Spleen (tissue), 11 donors: ENCODE measurements at regions not wholly inside any gene's neighbourhood (a gene's known extent, or its start where the extent isn't known, plus 50 kb on each side); places are given as distances from the start of the nearest gene placed in this dataset.

Experiments
- DNase-seq: peaks from one replicate; pipeline ENCODE4 v3.0.0-alpha.2; 2020
- H3K27ac ChIP-seq, 8 donors: fragments of 200-600 bp; sonication (generic) in 7 of 8; 1 replicate in 4 of 8; 2 replicates in 4 of 8; pipeline versions ENCODE4 v1.5.0 to v1.8.0; 2016 to 2021; ENCODE audit warnings: inconsistent platforms in 4 of 8, mild to moderate bottlenecking in 4 of 8, moderate library complexity in 1 of 8
- H3K27me3 ChIP-seq, 7 donors: fragments of 200-600 bp; sonication (generic) in 6 of 7; replicated peaks in 1 of 7; 1 replicate in 4 of 7; 2 replicates in 3 of 7; pipeline versions ENCODE4 v1.5.0 to v1.8.0; 2016 to 2021; ENCODE audit warnings: inconsistent platforms in 3 of 7, mild to moderate bottlenecking in 1 of 7
- H3K36me3 ChIP-seq, 6 donors: fragments of 200-600 bp; sonication (generic) in 5 of 6; 1 replicate in 4 of 6; 2 replicates in 2 of 6; pipeline versions ENCODE4 v1.5.0 to v1.8.0; 2016 to 2021; ENCODE audit warnings: inconsistent platforms in 2 of 6
- H3K4me1 ChIP-seq, 6 donors: fragments of 200-600 bp; sonication (generic) in 5 of 6; 1 replicate in 3 of 6; 2 replicates in 3 of 6; pipeline versions ENCODE4 v1.5.0 to v1.8.0; 2016 to 2021; ENCODE audit warnings: inconsistent platforms in 3 of 6
- H3K4me3 ChIP-seq, 8 donors: fragments of 200-600 bp; sonication (generic) in 7 of 8; 1 replicate in 4 of 8; 2 replicates in 4 of 8; pipeline versions ENCODE4 v1.5.0 to v1.8.0; 2016 to 2021; ENCODE audit warnings: inconsistent platforms in 4 of 8, mild to moderate bottlenecking in 4 of 8, moderate library complexity in 2 of 8
- H3K9me3 ChIP-seq, 8 donors: fragments of 200-600 bp; sonication (generic) in 7 of 8; 1 replicate in 4 of 8; 2 replicates in 4 of 8; pipeline versions ENCODE4 v1.5.0 to v1.8.0; 2016 to 2021; ENCODE audit warnings: inconsistent platforms in 4 of 8
- POLR2A ChIP-seq, 3 donors: fragments of 450-650 bp; IDR thresholded peaks; one replicate each; pipeline ENCODE4 v1.5.1; 2017; ENCODE audit warnings: antibody characterized with exemption in 3 of 3, mild to moderate bottlenecking in 1 of 3
- POLR2AphosphoS5 ChIP-seq, 3 donors: sonication (generic); formaldehyde crosslinking; IDR thresholded peaks; one replicate each; pipeline ENCODE4 v1.5.1; 2017; ENCODE audit warnings: antibody characterized with exemption in 3 of 3
- WGBS, 5 donors: extraction: QIAGEN DNeasy Blood & Tissue Kit in 3 of 5; methylation state at CpG; one replicate each; pipeline versions ENCODE4 v1.1.5 to v1.1.7; 2013 to 2018; 5-methylcytosine and 5-hydroxymethylcytosine counted together
- intact Hi-C: fragments of 100-400 bp; cut with DNase I; formaldehyde crosslinking; loops from one replicate; pipeline ENCODE4 v1.15.0; 2023; ENCODE audit warnings: low total_unique reads
- TF ChIP-seq, protein P1 (sequence below), 11 experiments: fragments of 200-600 bp in 7 of 11; fragments of 450-650 bp in 4 of 11; sonication (generic) in 4 of 11; IDR thresholded peaks in 8 of 11; conservative IDR thresholded peaks in 3 of 11; 1 replicate in 7 of 11; 2 replicates in 4 of 11; pipeline versions ENCODE4 v1.4.0 to v1.8.0; 2016 to 2021; ENCODE audit warnings: antibody characterized with exemption in 11 of 11, inconsistent platforms in 4 of 11, mild to moderate bottlenecking in 1 of 11
- donor health status: healthy with polysubstance abuse.
- donor health status: DM: no; HTN: no; CAD: no; lungs with moderate emphysema.
- donor health status: DM: no; HTN: no; CAD: no.
- donor health status: Bipolar disorder and iron deficiency.
- donor health status: healthy.
- donor health status: DM: no; HTN: no; CAD: no.
- donor health status: DM: yes; HTN: yes; CAD: no.

DNA sequence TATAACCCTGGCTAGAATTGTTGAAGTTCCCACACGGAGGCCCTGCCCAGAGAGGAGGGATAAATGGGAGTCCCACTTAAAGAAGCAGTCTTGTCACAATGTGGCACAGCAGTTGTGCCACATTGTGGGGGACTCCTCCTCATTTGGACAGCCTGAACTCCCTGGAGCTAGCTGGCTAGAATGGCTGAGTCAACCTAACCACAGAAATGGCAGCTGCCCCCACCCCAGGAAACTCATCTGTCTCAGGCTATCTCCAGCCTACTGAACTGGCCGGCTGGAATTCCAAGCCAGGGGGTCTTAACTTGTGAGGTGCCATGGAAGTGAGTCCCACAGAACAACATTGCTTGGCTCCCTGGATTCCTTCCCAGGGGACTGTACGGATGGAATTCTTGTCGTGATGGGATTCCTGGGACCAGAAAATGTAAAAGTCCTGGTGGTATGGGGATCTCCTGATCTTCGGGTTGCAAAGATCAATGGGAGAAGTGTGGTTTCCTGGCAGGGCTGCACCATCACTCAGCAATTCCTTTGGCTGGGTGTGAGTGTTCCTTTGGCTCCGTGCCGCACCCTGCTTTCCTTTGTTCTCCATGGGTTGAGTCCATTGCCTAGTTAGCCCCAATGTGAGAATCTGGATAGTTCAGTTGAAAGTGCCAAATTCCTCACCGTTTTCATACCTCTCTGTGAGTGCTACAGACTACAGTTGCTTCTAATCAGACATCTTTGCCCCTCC lies 791.2 kb upstream of the FAT3 start:
- Histone ChIP-seq H3K4me1 (no peaks in the 10 kb centered on the region), H3K36me3 (no peaks in the 10 kb centered on the region), H3K27me3 (no peaks in the 10 kb centered on the region), H3K27ac (no peak overlapping the region), H3K4me3 (no peak overlapping the region), H3K9me3 (peaks cover 0 to 28% (median 7%) of the 10 kb centered on the region in 8 donors)
- DNase-seq, result no peak
- WGBS, 5 donors, result 77 to 84% (median 81%) methylated on average over 8 of the region's 8 CpGs
- intact Hi-C loops, result no loop called here
- TF ChIP-seq POLR2A (IDR thresholded peaks at IDR 0.05) (no peak), POLR2AphosphoS5 (IDR thresholded peaks at IDR 0.05) (no peak)
- TF ChIP-seq, protein P1, sequence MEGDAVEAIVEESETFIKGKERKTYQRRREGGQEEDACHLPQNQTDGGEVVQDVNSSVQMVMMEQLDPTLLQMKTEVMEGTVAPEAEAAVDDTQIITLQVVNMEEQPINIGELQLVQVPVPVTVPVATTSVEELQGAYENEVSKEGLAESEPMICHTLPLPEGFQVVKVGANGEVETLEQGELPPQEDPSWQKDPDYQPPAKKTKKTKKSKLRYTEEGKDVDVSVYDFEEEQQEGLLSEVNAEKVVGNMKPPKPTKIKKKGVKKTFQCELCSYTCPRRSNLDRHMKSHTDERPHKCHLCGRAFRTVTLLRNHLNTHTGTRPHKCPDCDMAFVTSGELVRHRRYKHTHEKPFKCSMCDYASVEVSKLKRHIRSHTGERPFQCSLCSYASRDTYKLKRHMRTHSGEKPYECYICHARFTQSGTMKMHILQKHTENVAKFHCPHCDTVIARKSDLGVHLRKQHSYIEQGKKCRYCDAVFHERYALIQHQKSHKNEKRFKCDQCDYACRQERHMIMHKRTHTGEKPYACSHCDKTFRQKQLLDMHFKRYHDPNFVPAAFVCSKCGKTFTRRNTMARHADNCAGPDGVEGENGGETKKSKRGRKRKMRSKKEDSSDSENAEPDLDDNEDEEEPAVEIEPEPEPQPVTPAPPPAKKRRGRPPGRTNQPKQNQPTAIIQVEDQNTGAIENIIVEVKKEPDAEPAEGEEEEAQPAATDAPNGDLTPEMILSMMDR (IDR thresholded peaks at IDR 0.05 in 8 of 11, conservative IDR thresholded peaks at IDR 0.05 in 3 of 11), result no peak

DNA sequence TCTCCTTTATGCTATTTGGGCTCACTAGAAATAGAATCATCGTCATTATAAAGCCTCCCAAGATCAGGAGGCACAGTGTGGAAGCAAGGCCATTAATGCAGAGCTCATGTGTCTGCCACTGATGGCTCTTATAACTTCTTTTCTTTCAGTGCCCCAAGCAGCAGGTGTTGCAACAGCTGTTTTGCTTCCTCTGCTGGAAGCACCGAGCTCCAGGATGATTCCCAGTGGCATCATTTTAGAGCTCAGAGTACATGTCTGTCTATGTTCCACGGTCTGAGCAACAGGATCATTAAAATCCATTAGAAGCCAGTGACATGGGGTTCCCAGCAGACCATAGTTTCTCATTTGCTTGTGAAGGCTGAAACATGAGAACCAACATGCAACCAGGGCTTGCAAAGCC lies 803.0 kb upstream of the FAT3 start:
- intact Hi-C loops, result no loop called here
- Histone ChIP-seq H3K4me3 (no peak overlapping the region), H3K27me3 (no peaks in the 10 kb centered on the region), H3K4me1 (no peaks in the 10 kb centered on the region), H3K9me3 (peaks cover 0 to 4% (median 0%) of the 10 kb centered on the region in 8 donors), H3K36me3 (no peaks in the 10 kb centered on the region), H3K27ac (no peak overlapping the region)
- DNase-seq, result no peak
- WGBS, 5 donors, result 62 to 73% (median 69%) methylated on average over 3 of the region's 3 CpGs
- TF ChIP-seq, protein P1 (IDR thresholded peaks at IDR 0.05 in 8 of 11, conservative IDR thresholded peaks at IDR 0.05 in 3 of 11), result no peak
- TF ChIP-seq POLR2AphosphoS5 (IDR thresholded peaks at IDR 0.05) (no peak), POLR2A (IDR thresholded peaks at IDR 0.05) (no peak)

DNA sequence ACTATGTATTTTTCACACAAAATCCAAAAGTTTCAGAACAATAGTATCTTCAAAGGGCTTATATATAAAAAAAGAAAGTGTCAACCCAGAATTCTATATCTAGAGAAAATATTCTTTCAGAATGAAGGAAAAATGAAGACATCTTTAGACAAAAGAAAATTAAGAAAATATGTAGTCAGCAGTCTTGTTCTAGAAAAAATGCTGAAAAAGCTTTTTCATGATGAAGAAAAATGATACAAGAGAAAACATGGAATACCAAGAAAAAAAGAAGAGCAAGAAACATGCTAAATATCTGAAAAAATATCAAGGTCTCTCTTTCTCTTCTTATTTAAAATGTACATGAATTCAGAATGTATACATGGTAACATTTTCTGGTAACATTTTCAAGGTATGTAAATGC lies 816.8 kb upstream of the FAT3 start:
- no peak overlapping the region for H3K4me3 ChIP-seq
- no peak for DNase-seq
- no peaks in the 10 kb centered on the region for H3K27me3 ChIP-seq
- no peaks in the 10 kb centered on the region for H3K4me1 ChIP-seq
- TF ChIP-seq POLR2AphosphoS5 (IDR thresholded peaks at IDR 0.05), result no peak
- TF ChIP-seq POLR2A (IDR thresholded peaks at IDR 0.05), result no peak
- TF ChIP-seq, protein P1 (IDR thresholded peaks at IDR 0.05 in 8 of 11, conservative IDR thresholded peaks at IDR 0.05 in 3 of 11), result no peak
- no peaks in the 10 kb centered on the region for H3K36me3 ChIP-seq
- intact Hi-C loops, result no loop called here
- peaks cover 0 to 23% (median 4%) of the 10 kb centered on the region in 8 donors for H3K9me3 ChIP-seq
- H3K27ac ChIP-seq, result no peak overlapping the region

DNA sequence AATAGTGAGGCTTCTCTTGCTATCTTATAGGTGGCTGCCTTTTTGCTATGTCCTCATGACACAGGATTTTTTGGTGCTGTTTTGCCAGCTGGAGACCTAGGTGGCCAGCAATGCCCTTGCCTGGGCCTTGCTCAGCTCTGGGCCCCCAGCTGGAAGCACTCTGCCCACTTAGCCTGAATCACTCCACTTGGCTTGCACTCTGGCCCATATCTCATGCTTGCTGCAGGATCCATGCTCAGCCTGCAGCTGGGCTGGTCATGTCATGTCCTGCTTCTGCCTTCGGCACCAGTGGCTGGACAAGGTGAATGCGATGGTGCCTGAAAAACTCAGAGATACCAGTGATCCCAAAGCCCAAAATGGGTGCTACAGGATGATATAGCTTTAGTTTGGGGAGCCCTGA lies 818.6 kb upstream of the FAT3 start:
- intact Hi-C loops, result no loop called here

More for the DNA sequence above, 818.6 kb upstream of the FAT3 start:
- TF ChIP-seq, protein P1 (IDR thresholded peaks at IDR 0.05 in 8 of 11, conservative IDR thresholded peaks at IDR 0.05 in 3 of 11), result no peak
- TF ChIP-seq POLR2AphosphoS5 (IDR thresholded peaks at IDR 0.05), result no peak
- no peak overlapping the region for H3K4me3 ChIP-seq
- no peaks in the 10 kb centered on the region for H3K4me1 ChIP-seq
- no peak overlapping the region for H3K27ac ChIP-seq
- WGBS, 5 donors, result 83 to 100% (median 93%) methylated on average over 2 of the region's 2 CpGs
- peaks cover 0 to 25% (median 7%) of the 10 kb centered on the region in 8 donors for H3K9me3 ChIP-seq
- H3K27me3 ChIP-seq, result no peaks in the 10 kb centered on the region
- no peaks in the 10 kb centered on the region for H3K36me3 ChIP-seq
- peak; percentile 29 for DNase-seq
